Neural progenitor cell (in vitro differentiated cells): ENCODE measurements at regions not wholly inside any gene's neighbourhood (a gene's known extent, or its start where the extent isn't known, plus 50 kb on each side); places are given as distances from the start of the nearest gene placed in this dataset.

Experiments used
- DNase-seq: peaks from one replicate; pipeline ENCODE4 v3.0.0-alpha.2; 2016; ENCODE audit warnings: low spot score
- H2AFZ ChIP-seq: fragments of 200-600 bp; sonication (generic); replicated peaks from 2 replicates; pipeline ENCODE4 v1.6.1; 2016; ENCODE audit warnings: antibody characterized with exemption
- H3F3A ChIP-seq: fragments of 200-600 bp; sonication (generic); 2 replicates; pipeline ENCODE4 v1.6.1; 2016; ENCODE audit warnings: antibody characterized with exemption, low read depth
- H3K27ac ChIP-seq: fragments of 200-600 bp; sonication (generic); 2 replicates; pipeline ENCODE4 v1.5.1; 2016; ENCODE audit warnings: mild to moderate bottlenecking
- H3K27me3 ChIP-seq: fragments of 200-600 bp; sonication (generic); 2 replicates; pipeline ENCODE4 v1.6.1; 2016; ENCODE audit warnings: mild to moderate bottlenecking, moderate library complexity
- H3K36me3 ChIP-seq: fragments of 200-600 bp; sonication (generic); 2 replicates; pipeline ENCODE4 v1.5.1; 2016
- H3K4me1 ChIP-seq: fragments of 200-600 bp; sonication (generic); 2 replicates; pipeline ENCODE4 v1.6.1; 2016; ENCODE audit warnings: mixed run types
- H3K4me2 ChIP-seq: fragments of 200-600 bp; sonication (generic); 2 replicates; pipeline ENCODE4 v1.6.1; 2016
- H3K4me3 ChIP-seq: fragments of 200-600 bp; sonication (generic); 2 replicates; pipeline ENCODE4 v1.5.1; 2016
- H3K79me2 ChIP-seq: fragments of 200-600 bp; sonication (generic); 2 replicates; pipeline ENCODE4 v1.6.1; 2016; ENCODE audit warnings: low read depth
- H3K9ac ChIP-seq: fragments of 200-600 bp; sonication (generic); 2 replicates; pipeline ENCODE4 v1.6.1; 2016
- H3K9me3 ChIP-seq: fragments of 200-600 bp; sonication (generic); 2 replicates; pipeline ENCODE4 v1.5.1; 2016; ENCODE audit warnings: low read depth
- H4K20me1 ChIP-seq: fragments of 200-600 bp; sonication (generic); 2 replicates; pipeline ENCODE4 v1.6.1; 2016; ENCODE audit warnings: low read depth
- H3K27ac Mint-ChIP-seq: 3 replicates; pipeline ENCODE4 v1.8.0; 2021; ENCODE audit warnings: mixed read lengths
- H3K27me3 Mint-ChIP-seq: 2 replicates; pipeline ENCODE4 v1.8.0; 2022; ENCODE audit warnings: low read depth, mild to moderate bottlenecking, inconsistent platforms, moderate library complexity, mixed read lengths; ENCODE audit not compliant: insufficient read depth
- H3K36me3 Mint-ChIP-seq: 3 replicates; pipeline ENCODE4 v1.8.0; 2021; ENCODE audit warnings: mixed read lengths
- H3K4me1 Mint-ChIP-seq: 3 replicates; pipeline ENCODE4 v1.8.0; 2021; ENCODE audit warnings: mixed read lengths
- H3K4me3 Mint-ChIP-seq: 3 replicates; pipeline ENCODE4 v1.8.0; 2021; ENCODE audit warnings: mild to moderate bottlenecking, moderate library complexity, mixed read lengths
- H3K9me3 Mint-ChIP-seq: 3 replicates; pipeline ENCODE4 v1.8.0; 2020; ENCODE audit warnings: mixed read lengths
- EZH2 ChIP-seq: fragments of 200-600 bp; sonication (generic); IDR thresholded peaks from 2 replicates; pipeline ENCODE4 v1.6.1; 2017; ENCODE audit warnings: antibody characterized with exemption, mild to moderate bottlenecking, moderate library complexity
- EZH2phosphoT487 ChIP-seq: fragments of 200-600 bp; sonication (generic); IDR thresholded peaks from 2 replicates; pipeline ENCODE4 v1.6.1; 2017; ENCODE audit warnings: antibody characterized with exemption
- TF ChIP-seq, protein P1 (sequence below): fragments of 200-600 bp; sonication (generic); IDR thresholded peaks from 2 replicates; pipeline ENCODE4 v1.5.1; 2017; ENCODE audit warnings: antibody characterized with exemption, mild to moderate bottlenecking

DNA sequence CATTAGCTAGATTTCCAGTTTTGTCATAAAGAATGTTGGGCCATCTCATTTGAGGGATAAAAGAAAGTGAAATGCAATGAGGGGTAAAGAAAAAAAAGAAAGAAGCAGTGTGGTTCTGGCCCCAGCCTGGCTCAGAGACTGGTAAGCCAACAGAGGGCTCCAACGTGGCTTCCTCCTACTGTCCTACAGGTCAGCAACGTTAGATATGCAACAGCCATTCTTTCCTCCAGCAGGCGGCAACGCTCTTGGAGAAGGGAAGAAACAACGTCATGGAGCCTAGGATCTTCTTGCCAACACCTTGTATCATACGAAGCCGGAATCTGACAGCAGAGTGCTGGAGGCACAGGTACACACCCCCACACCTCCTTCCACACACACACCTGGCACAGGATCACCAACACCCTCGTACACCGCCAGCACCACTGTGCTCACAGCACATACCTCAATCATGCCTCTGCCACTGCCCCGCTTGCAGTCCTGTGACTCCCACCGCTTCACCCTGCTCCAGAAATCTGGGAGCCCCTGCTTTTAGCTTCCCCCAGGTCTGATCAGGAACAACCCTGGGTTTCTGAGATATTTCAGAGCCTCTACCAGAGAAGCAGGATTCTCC, 102.8 kb downstream of the RPAP3 start:
- Mint-ChIP-seq H3K4me1 (no peaks in the 10 kb centered on the region), H3K9me3 (peaks cover 31% of the 10 kb centered on the region), H3K27me3 (peaks cover 2% of the 10 kb centered on the region), H3K36me3 (peaks cover 20% of the 10 kb centered on the region), H3K27ac (no peak overlapping the region), H3K4me3 (no peak overlapping the region)
- DNase-seq, result no peak
- H3K9me3 ChIP-seq, result no peaks in the 10 kb centered on the region
- H4K20me1 ChIP-seq, result no peaks in the 10 kb centered on the region
- H3K27ac ChIP-seq, result no peak overlapping the region
- H3K79me2 ChIP-seq, result no peaks in the 10 kb centered on the region
- TF ChIP-seq, protein P1, sequence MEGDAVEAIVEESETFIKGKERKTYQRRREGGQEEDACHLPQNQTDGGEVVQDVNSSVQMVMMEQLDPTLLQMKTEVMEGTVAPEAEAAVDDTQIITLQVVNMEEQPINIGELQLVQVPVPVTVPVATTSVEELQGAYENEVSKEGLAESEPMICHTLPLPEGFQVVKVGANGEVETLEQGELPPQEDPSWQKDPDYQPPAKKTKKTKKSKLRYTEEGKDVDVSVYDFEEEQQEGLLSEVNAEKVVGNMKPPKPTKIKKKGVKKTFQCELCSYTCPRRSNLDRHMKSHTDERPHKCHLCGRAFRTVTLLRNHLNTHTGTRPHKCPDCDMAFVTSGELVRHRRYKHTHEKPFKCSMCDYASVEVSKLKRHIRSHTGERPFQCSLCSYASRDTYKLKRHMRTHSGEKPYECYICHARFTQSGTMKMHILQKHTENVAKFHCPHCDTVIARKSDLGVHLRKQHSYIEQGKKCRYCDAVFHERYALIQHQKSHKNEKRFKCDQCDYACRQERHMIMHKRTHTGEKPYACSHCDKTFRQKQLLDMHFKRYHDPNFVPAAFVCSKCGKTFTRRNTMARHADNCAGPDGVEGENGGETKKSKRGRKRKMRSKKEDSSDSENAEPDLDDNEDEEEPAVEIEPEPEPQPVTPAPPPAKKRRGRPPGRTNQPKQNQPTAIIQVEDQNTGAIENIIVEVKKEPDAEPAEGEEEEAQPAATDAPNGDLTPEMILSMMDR, result no peak
- no peak for TF ChIP-seq EZH2phosphoT487
- no peak for TF ChIP-seq EZH2
- no peak overlapping the region for H3K4me2 ChIP-seq
- H3K4me1 ChIP-seq, result no peaks in the 10 kb centered on the region
- no peaks in the 10 kb centered on the region for H3F3A ChIP-seq
- H3K9ac ChIP-seq, result no peak overlapping the region
- H3K4me3 ChIP-seq, result no peak overlapping the region
- H3K36me3 ChIP-seq, result no peaks in the 10 kb centered on the region
- H3K27me3 ChIP-seq, result no peaks in the 10 kb centered on the region
- no peak overlapping the region for H2AFZ ChIP-seq

DNA sequence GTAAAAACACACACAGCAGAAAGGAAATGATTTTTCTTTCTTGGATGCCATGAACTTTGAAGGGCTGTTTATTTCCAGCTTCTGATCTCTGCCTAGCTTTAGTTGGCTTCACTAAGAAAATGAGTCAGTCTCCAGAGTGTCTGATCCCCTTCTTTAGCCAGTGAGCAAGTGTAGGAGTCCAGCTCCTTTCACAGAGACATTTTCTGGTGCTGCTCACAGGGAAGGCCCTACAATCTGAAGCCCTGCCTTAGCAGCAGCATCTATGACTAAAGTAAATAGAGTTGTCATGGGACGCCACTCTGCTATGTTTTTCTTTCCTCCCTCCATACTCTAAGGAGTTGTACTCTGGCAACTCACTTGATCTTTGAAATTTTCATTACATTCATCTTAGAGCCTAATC, 103.5 kb downstream of the RPAP3 start:
- Mint-ChIP-seq H3K27ac (no peak overlapping the region), H3K36me3 (peaks cover 15% of the 10 kb centered on the region), H3K4me3 (no peak overlapping the region), H3K4me1 (no peaks in the 10 kb centered on the region), H3K9me3 (peaks cover 25% of the 10 kb centered on the region), H3K27me3 (peaks cover 2% of the 10 kb centered on the region)
- TF ChIP-seq EZH2phosphoT487 (no peak), EZH2 (no peak)
- TF ChIP-seq, protein P1, result no peak
- Histone ChIP-seq H3K9ac (no peak overlapping the region), H3K9me3 (no peaks in the 10 kb centered on the region), H3K36me3 (no peaks in the 10 kb centered on the region), H3K4me2 (no peak overlapping the region), H2AFZ (no peak overlapping the region), H4K20me1 (no peaks in the 10 kb centered on the region), H3K4me3 (no peak overlapping the region), H3K4me1 (no peaks in the 10 kb centered on the region), H3K79me2 (no peaks in the 10 kb centered on the region), H3K27ac (no peak overlapping the region), H3F3A (no peaks in the 10 kb centered on the region), H3K27me3 (no peaks in the 10 kb centered on the region)
- DNase-seq, result no peak

DNA sequence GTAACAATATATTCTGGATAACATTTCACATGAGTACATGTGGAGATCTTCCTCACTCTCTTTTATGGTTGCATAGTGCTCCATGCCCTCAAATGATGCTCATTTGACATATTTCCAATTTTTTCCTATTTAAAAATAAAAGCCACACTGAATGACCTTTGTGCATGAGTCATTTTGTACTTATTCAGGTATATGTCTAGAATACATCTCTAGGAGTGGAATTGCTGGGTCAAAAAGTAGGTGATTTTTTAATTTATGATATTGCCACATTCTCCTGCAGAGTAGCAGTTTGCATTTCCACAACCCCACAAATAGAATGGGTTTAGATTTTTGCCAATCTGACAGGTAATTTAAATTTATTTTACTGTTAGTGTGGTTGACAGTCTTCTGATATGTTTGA, 104.8 kb downstream of the RPAP3 start:
- no peaks in the 10 kb centered on the region for H3K9me3 ChIP-seq
- H3K4me3 ChIP-seq, result no peak overlapping the region
- no peak overlapping the region for H3K27ac ChIP-seq
- no peak overlapping the region for H3K4me2 ChIP-seq
- H3K27me3 ChIP-seq, result no peaks in the 10 kb centered on the region
- H3F3A ChIP-seq, result no peaks in the 10 kb centered on the region
- Mint-ChIP-seq H3K4me1 (no peaks in the 10 kb centered on the region), H3K27me3 (peaks cover 2% of the 10 kb centered on the region), H3K27ac (no peak overlapping the region), H3K9me3 (peaks cover 16% of the 10 kb centered on the region), H3K36me3 (peaks cover 7% of the 10 kb centered on the region), H3K4me3 (no peak overlapping the region)
- no peaks in the 10 kb centered on the region for H3K79me2 ChIP-seq
- no peaks in the 10 kb centered on the region for H4K20me1 ChIP-seq
- H3K36me3 ChIP-seq, result no peaks in the 10 kb centered on the region
- TF ChIP-seq EZH2phosphoT487 (no peak), EZH2 (no peak)
- TF ChIP-seq, protein P1, result no peak
- H2AFZ ChIP-seq, result no peak overlapping the region
- DNase-seq, result no peak
- no peaks in the 10 kb centered on the region for H3K4me1 ChIP-seq
- H3K9ac ChIP-seq, result no peak overlapping the region
